Smooth muscle cell (in vitro differentiated cells): ENCODE measurements at regions not wholly inside any gene's neighbourhood (a gene's known extent, or its start where the extent isn't known, plus 50 kb on each side); places are given as distances from the start of the nearest gene placed in this dataset.

Source experiments
- DNase-seq: peaks from one replicate; lab custom pipeline; 2025; ENCODE audit not compliant: unreplicated experiment; lab: John Stamatoyannopoulos, UW
- H2AFZ ChIP-seq: fragments of 200-600 bp; sonication (generic); 2 replicates; pipeline ENCODE4 v1.6.0; 2016; ENCODE audit warnings: antibody characterized with exemption, low read depth, mild to moderate bottlenecking
- H3F3A ChIP-seq: fragments of 200-600 bp; sonication (generic); 2 replicates; pipeline ENCODE4 v1.6.0; 2017; ENCODE audit warnings: antibody characterized with exemption, low read depth
- H3K27ac ChIP-seq: fragments of 200-600 bp; sonication (generic); 2 replicates; pipeline ENCODE4 v1.5.1; 2016; ENCODE audit warnings: low read depth, mild to moderate bottlenecking
- H3K27me3 ChIP-seq: fragments of 200-600 bp; sonication (generic); 2 replicates; pipeline ENCODE4 v1.6.1; 2016; ENCODE audit warnings: low read depth, mild to moderate bottlenecking
- H3K36me3 ChIP-seq: fragments of 200-600 bp; sonication (generic); 2 replicates; pipeline ENCODE4 v1.5.1; 2016; ENCODE audit warnings: low read depth
- H3K4me1 ChIP-seq: fragments of 200-600 bp; sonication (generic); 2 replicates; pipeline ENCODE4 v1.5.1; 2016; ENCODE audit warnings: low read depth
- H3K4me2 ChIP-seq: fragments of 200-600 bp; sonication (generic); 2 replicates; pipeline ENCODE4 v1.6.0; 2016; ENCODE audit warnings: mild to moderate bottlenecking
- H3K4me3 ChIP-seq: fragments of 200-600 bp; sonication (generic); 2 replicates; pipeline ENCODE4 v1.5.1; 2016; ENCODE audit warnings: mild to moderate bottlenecking
- H3K79me2 ChIP-seq: fragments of 200-600 bp; sonication (generic); 2 replicates; pipeline ENCODE4 v1.6.0; 2016; ENCODE audit warnings: low read depth, mild to moderate bottlenecking
- H3K9ac ChIP-seq: fragments of 200-600 bp; sonication (generic); 2 replicates; pipeline ENCODE4 v1.6.0; 2016; ENCODE audit warnings: low read depth
- H3K9me3 ChIP-seq: fragments of 200-600 bp; sonication (generic); replicated peaks from 2 replicates; pipeline ENCODE4 v1.5.1; 2016; ENCODE audit warnings: low read depth
- H4K20me1 ChIP-seq: fragments of 200-600 bp; sonication (generic); 2 replicates; pipeline ENCODE4 v1.6.0; 2016; ENCODE audit warnings: low read depth
- CTCF ChIP-seq: fragments of 200-600 bp; sonication (generic); IDR thresholded peaks from 2 replicates; pipeline ENCODE4 v1.5.1; 2017; ENCODE audit warnings: borderline replicate concordance, mild to moderate bottlenecking, antibody characterized with exemption; ENCODE audit not compliant: insufficient read depth, poor library complexity, severe bottlenecking
- WGBS: methylation state at CpG from one replicate; pipeline ENCODE4 v1.1.7; 2016; ENCODE audit warnings: low lambda C conversion rate; 5-methylcytosine and 5-hydroxymethylcytosine counted together

GRCh38 chr1:83702356-83702755 lies 296.6 kb downstream of the TTLL7 start:
- Histone ChIP-seq H3K9ac (no peak overlapping the region), H3K79me2 (no peaks in the 10 kb centered on the region), H3K36me3 (no peaks in the 10 kb centered on the region), H3K4me2 (no peak overlapping the region), H2AFZ (no peak overlapping the region), H4K20me1 (no peaks in the 10 kb centered on the region), H3K27ac (no peak overlapping the region), H3K27me3 (no peaks in the 10 kb centered on the region), H3K9me3 (no peaks in the 10 kb centered on the region), H3F3A (no peaks in the 10 kb centered on the region), H3K4me1 (no peaks in the 10 kb centered on the region), H3K4me3 (no peak overlapping the region)
- DNase-seq, result no peak
- 96% methylated on average over 1 of the region's 1 CpG for WGBS
- TF ChIP-seq CTCF, result no peak

GRCh38 chr1:83701355-83701754 lies 297.6 kb downstream of the TTLL7 start:
- H3F3A ChIP-seq, result no peaks in the 10 kb centered on the region
- H3K79me2 ChIP-seq, result no peaks in the 10 kb centered on the region
- H3K27me3 ChIP-seq, result peaks cover 2% of the 10 kb centered on the region
- H3K9ac ChIP-seq, result no peak overlapping the region
- H4K20me1 ChIP-seq, result no peaks in the 10 kb centered on the region
- no peaks in the 10 kb centered on the region for H3K4me1 ChIP-seq
- H3K4me2 ChIP-seq, result no peak overlapping the region
- no peak overlapping the region for H3K4me3 ChIP-seq
- TF ChIP-seq CTCF, result no peak
- WGBS, result 97% methylated on average over 2 of the region's 2 CpGs
- H3K27ac ChIP-seq, result no peak overlapping the region
- DNase-seq, result no peak
- no peak overlapping the region for H2AFZ ChIP-seq
- H3K9me3 ChIP-seq, result no peaks in the 10 kb centered on the region
- H3K36me3 ChIP-seq, result no peaks in the 10 kb centered on the region

GRCh38 chr1:83698644-83699043 lies 300.3 kb downstream of the TTLL7 start:
- no peak overlapping the region for H3K4me3 ChIP-seq

More at GRCh38 chr1:83698644-83699043, 300.3 kb downstream of the TTLL7 start:
- Histone ChIP-seq H3K27ac (no peak overlapping the region), H3K4me1 (peaks cover 14% of the 10 kb centered on the region), H3K36me3 (no peaks in the 10 kb centered on the region), H3K9me3 (no peaks in the 10 kb centered on the region), H3K27me3 (peaks cover 18% of the 10 kb centered on the region), H2AFZ (no peak overlapping the region), H3K9ac (no peak overlapping the region), H3K4me2 (no peak overlapping the region), H3F3A (no peaks in the 10 kb centered on the region), H3K79me2 (no peaks in the 10 kb centered on the region), H4K20me1 (no peaks in the 10 kb centered on the region)
- no peak for TF ChIP-seq CTCF
- WGBS, result 43% methylated on average over 2 of the region's 2 CpGs
- no peak for DNase-seq
